SJSA1 (cell line): ENCODE measurements at regions not wholly inside any gene's neighbourhood (a gene's known extent, or its start where the extent isn't known, plus 50 kb on each side); places are given as distances from the start of the nearest gene placed in this dataset.
"Not testable (repeated sequence)": the region's sequence is repeated elsewhere in the genome, so short reads cannot be mapped to it uniquely, and the experiment has no call there.

Experiments used
- DNase-seq, 2 experiments: peaks; one replicate each; pipeline ENCODE4 v3.0.0-alpha.2; 2015 to 2020; ENCODE audit warnings: low spot score in 2 of 2, low read depth in 1 of 2
- H3K27ac ChIP-seq: fragments of 250-450 bp; sonication (Bioruptor Pico); 2 replicates; pipeline ENCODE4 v1.5.1; 2020; ENCODE audit warnings: mild to moderate bottlenecking, moderate library complexity
- H3K27me3 ChIP-seq: fragments of 250-450 bp; sonication (Bioruptor Pico); replicated peaks from 2 replicates; pipeline ENCODE4 v1.5.1; 2020; ENCODE audit warnings: mild to moderate bottlenecking, moderate library complexity
- H3K36me3 ChIP-seq: fragments of 250-450 bp; sonication (Bioruptor Pico); 2 replicates; pipeline ENCODE4 v1.5.1; 2020; ENCODE audit warnings: mild to moderate bottlenecking
- H3K4me1 ChIP-seq: fragments of 250-450 bp; sonication (Bioruptor Pico); replicated peaks from 2 replicates; pipeline ENCODE4 v1.6.1; 2021; ENCODE audit warnings: mild to moderate bottlenecking
- H3K4me3 ChIP-seq: fragments of 250-450 bp; sonication (Bioruptor Pico); 2 replicates; pipeline ENCODE4 v1.5.1; 2020; ENCODE audit warnings: mild to moderate bottlenecking
- H3K9me3 ChIP-seq: fragments of 250-450 bp; sonication (Bioruptor Pico); replicated peaks from 2 replicates; pipeline ENCODE4 v1.5.1; 2020; ENCODE audit warnings: mild to moderate bottlenecking

GRCh38 chr6:85085875-85086274 is 321.5 kb upstream of the TBX18 start:
- no peak overlapping the region for H3K27ac ChIP-seq
- no peaks in the 10 kb centered on the region for H3K9me3 ChIP-seq
- no peaks in the 10 kb centered on the region for H3K4me1 ChIP-seq
- no peaks in the 10 kb centered on the region for H3K36me3 ChIP-seq
- no peak overlapping the region for H3K4me3 ChIP-seq
- DNase-seq, result no peak
- no peaks in the 10 kb centered on the region for H3K27me3 ChIP-seq

GRCh38 chr6:85081102-85081501 is 316.7 kb upstream of the TBX18 start:
- Histone ChIP-seq H3K27ac (no peak overlapping the region), H3K27me3 (no peaks in the 10 kb centered on the region), H3K4me1 (peaks cover 31% of the 10 kb centered on the region), H3K9me3 (no peaks in the 10 kb centered on the region), H3K4me3 (no peak overlapping the region), H3K36me3 (no peaks in the 10 kb centered on the region)
- DNase-seq, result no peak

- no peaks in the 10 kb centered on the region for H3K36me3 ChIP-seq
- DNase-seq, result no peak
- H3K4me1 ChIP-seq, result peaks cover 31% of the 10 kb centered on the region
- no peak overlapping the region for H3K27ac ChIP-seq
- H3K27me3 ChIP-seq, result no peaks in the 10 kb centered on the region
- no peak overlapping the region for H3K4me3 ChIP-seq
- no peaks in the 10 kb centered on the region for H3K9me3 ChIP-seq
Observed at GRCh38 chr6:85079761-85080160, 315.4 kb upstream of the TBX18 start.

GRCh38 chr6:85078058-85078457 is 313.7 kb upstream of the TBX18 start:
- peak; percentile 70 to 91 for DNase-seq
- Histone ChIP-seq H3K27me3 (no peaks in the 10 kb centered on the region), H3K4me1 (peaks cover 31% of the 10 kb centered on the region), H3K27ac (peak overlapping the region; percentile 56), H3K4me3 (no peak overlapping the region), H3K36me3 (no peaks in the 10 kb centered on the region), H3K9me3 (no peaks in the 10 kb centered on the region)

- DNase-seq, result peak in 1 of 2 experiments; percentile 9
- no peaks in the 10 kb centered on the region for H3K9me3 ChIP-seq
- no peaks in the 10 kb centered on the region for H3K27me3 ChIP-seq
- H3K4me3 ChIP-seq, result no peak overlapping the region
- peaks cover 31% of the 10 kb centered on the region for H3K4me1 ChIP-seq
- H3K36me3 ChIP-seq, result no peaks in the 10 kb centered on the region
- H3K27ac ChIP-seq, result peak overlapping the region; percentile 56
Observed at GRCh38 chr6:85077098-85077497, 312.7 kb upstream of the TBX18 start.

GRCh38 chr6:85071845-85072244 is 307.4 kb upstream of the TBX18 start:
- H3K9me3 ChIP-seq, DNase-seq, H3K4me1 ChIP-seq, H3K27me3 ChIP-seq, H3K27ac ChIP-seq, H3K36me3 ChIP-seq, H3K4me3 ChIP-seq: not testable (repeated sequence)

- no peaks in the 10 kb centered on the region for H3K36me3 ChIP-seq
- H3K27me3 ChIP-seq, result no peaks in the 10 kb centered on the region
- no peak for DNase-seq
- H3K4me3 ChIP-seq, result no peak overlapping the region
- H3K4me1 ChIP-seq, result no peaks in the 10 kb centered on the region
- no peaks in the 10 kb centered on the region for H3K9me3 ChIP-seq
- H3K27ac ChIP-seq, result no peak overlapping the region
Observed at GRCh38 chr6:85069577-85069976, 305.2 kb upstream of the TBX18 start.

GRCh38 chr6:85068221-85068620 is 303.8 kb upstream of the TBX18 start:
- H3K4me1 ChIP-seq, result no peaks in the 10 kb centered on the region
- no peaks in the 10 kb centered on the region for H3K27me3 ChIP-seq
- H3K4me3 ChIP-seq, result no peak overlapping the region
- H3K9me3 ChIP-seq, result no peaks in the 10 kb centered on the region
- no peak overlapping the region for H3K27ac ChIP-seq
- H3K36me3 ChIP-seq, result no peaks in the 10 kb centered on the region
- no peak for DNase-seq

GRCh38 chr6:85066266-85066665 is 301.9 kb upstream of the TBX18 start:
- Histone ChIP-seq H3K27me3 (no peaks in the 10 kb centered on the region), H3K4me3 (no peak overlapping the region), H3K9me3 (no peaks in the 10 kb centered on the region), H3K4me1 (no peaks in the 10 kb centered on the region), H3K27ac (no peak overlapping the region), H3K36me3 (no peaks in the 10 kb centered on the region)
- no peak for DNase-seq

- H3K36me3 ChIP-seq, result no peaks in the 10 kb centered on the region
- no peaks in the 10 kb centered on the region for H3K9me3 ChIP-seq
- H3K4me1 ChIP-seq, result no peaks in the 10 kb centered on the region
- H3K27ac ChIP-seq, result no peak overlapping the region
- DNase-seq, result no peak
- H3K27me3 ChIP-seq, result no peaks in the 10 kb centered on the region
- no peak overlapping the region for H3K4me3 ChIP-seq
Observed at GRCh38 chr6:85065831-85066230, 301.4 kb upstream of the TBX18 start.

GRCh38 chr6:85063611-85064010 is 299.2 kb upstream of the TBX18 start:
- Histone ChIP-seq H3K4me3 (no peak overlapping the region), H3K9me3 (no peaks in the 10 kb centered on the region), H3K27me3 (no peaks in the 10 kb centered on the region), H3K36me3 (no peaks in the 10 kb centered on the region), H3K4me1 (no peaks in the 10 kb centered on the region), H3K27ac (no peak overlapping the region)
- DNase-seq, result no peak

GRCh38 chr6:85062884-85063283 is 298.5 kb upstream of the TBX18 start:
- H3K36me3 ChIP-seq, result no peaks in the 10 kb centered on the region
- no peaks in the 10 kb centered on the region for H3K4me1 ChIP-seq
- no peaks in the 10 kb centered on the region for H3K9me3 ChIP-seq
- H3K4me3 ChIP-seq, result no peak overlapping the region
- no peaks in the 10 kb centered on the region for H3K27me3 ChIP-seq
- no peak overlapping the region for H3K27ac ChIP-seq
- no peak for DNase-seq

- Histone ChIP-seq H3K4me1 (no peaks in the 10 kb centered on the region), H3K27ac (no peak overlapping the region), H3K4me3 (no peak overlapping the region), H3K9me3 (no peaks in the 10 kb centered on the region), H3K27me3 (no peaks in the 10 kb centered on the region), H3K36me3 (no peaks in the 10 kb centered on the region)
- DNase-seq, result no peak
Observed at GRCh38 chr6:85058806-85059205, 294.4 kb upstream of the TBX18 start.

GRCh38 chr6:85050149-85050548 is 285.8 kb upstream of the TBX18 start:
- H3K27me3 ChIP-seq, result no peaks in the 10 kb centered on the region
- no peak overlapping the region for H3K27ac ChIP-seq
- no peaks in the 10 kb centered on the region for H3K36me3 ChIP-seq
- no peaks in the 10 kb centered on the region for H3K9me3 ChIP-seq
- no peak for DNase-seq
- H3K4me3 ChIP-seq, result no peak overlapping the region
- peaks cover 7% of the 10 kb centered on the region for H3K4me1 ChIP-seq

GRCh38 chr6:85049282-85049681 is 284.9 kb upstream of the TBX18 start:
- Histone ChIP-seq H3K27me3 (no peaks in the 10 kb centered on the region), H3K9me3 (no peaks in the 10 kb centered on the region), H3K27ac (no peak overlapping the region), H3K36me3 (no peaks in the 10 kb centered on the region), H3K4me1 (peaks cover 7% of the 10 kb centered on the region), H3K4me3 (no peak overlapping the region)
- no peak for DNase-seq
